Vagina (tissue), 2 donors: ENCODE measurements at regions not wholly inside any gene's neighbourhood (a gene's known extent, or its start where the extent isn't known, plus 50 kb on each side); places are given as distances from the start of the nearest gene placed in this dataset.

Experiments used
- DNase-seq, 2 donors: peaks; one replicate each; pipeline ENCODE4 v3.0.0-alpha.2; 2017; ENCODE audit errors: extremely low spot score in 2 of 2
- H3K27ac ChIP-seq: fragments of 200-600 bp; sonication (generic); one replicate; pipeline ENCODE4 v1.5.1; 2019
- H3K27me3 ChIP-seq: fragments of 200-600 bp; sonication (generic); one replicate; pipeline ENCODE4 v1.5.1; 2019
- H3K36me3 ChIP-seq, 2 donors: fragments of 200-600 bp; sonication (generic); one replicate each; pipeline ENCODE4 v1.5.1; 2017 to 2019
- H3K4me1 ChIP-seq: fragments of 200-600 bp; sonication (generic); one replicate; pipeline ENCODE4 v1.5.1; 2019
- H3K4me3 ChIP-seq, 2 donors: fragments of 200-600 bp; sonication (generic); 1 replicate in 1 of 2; 2 replicates in 1 of 2; pipeline ENCODE4 v1.5.1; 2016 to 2019
- H3K9me3 ChIP-seq: fragments of 200-600 bp; sonication (generic); one replicate; pipeline ENCODE4 v1.5.1; 2019
- POLR2A ChIP-seq, 2 donors: fragments of 450-650 bp; IDR thresholded peaks; one replicate each; pipeline ENCODE4 v1.6.1; 2017; ENCODE audit warnings: antibody characterized with exemption in 2 of 2, mild to moderate bottlenecking in 2 of 2, moderate library complexity in 2 of 2
- POLR2AphosphoS5 ChIP-seq, 2 donors: sonication (generic); formaldehyde crosslinking; IDR thresholded peaks; one replicate each; pipeline ENCODE4 v1.9.0; 2017; ENCODE audit warnings: antibody characterized with exemption in 2 of 2, mild to moderate bottlenecking in 2 of 2, low read depth in 1 of 2; ENCODE audit not compliant: insufficient read depth in 1 of 2
- intact Hi-C: fragments of 100-400 bp; cut with DNase I; formaldehyde crosslinking; loops from one replicate; pipeline ENCODE4 v1.15.1; 2023
- TF ChIP-seq, protein P1 (sequence below), 3 experiments: fragments of 450-650 bp in 2 of 3; fragments of 200-600 bp in 1 of 3; sonication (generic) in 1 of 3; IDR thresholded peaks; one replicate each; pipeline ENCODE4 v1.5.1; 2017 to 2019; ENCODE audit warnings: antibody characterized with exemption in 3 of 3, mild to moderate bottlenecking in 2 of 3, moderate library complexity in 2 of 3

DNA sequence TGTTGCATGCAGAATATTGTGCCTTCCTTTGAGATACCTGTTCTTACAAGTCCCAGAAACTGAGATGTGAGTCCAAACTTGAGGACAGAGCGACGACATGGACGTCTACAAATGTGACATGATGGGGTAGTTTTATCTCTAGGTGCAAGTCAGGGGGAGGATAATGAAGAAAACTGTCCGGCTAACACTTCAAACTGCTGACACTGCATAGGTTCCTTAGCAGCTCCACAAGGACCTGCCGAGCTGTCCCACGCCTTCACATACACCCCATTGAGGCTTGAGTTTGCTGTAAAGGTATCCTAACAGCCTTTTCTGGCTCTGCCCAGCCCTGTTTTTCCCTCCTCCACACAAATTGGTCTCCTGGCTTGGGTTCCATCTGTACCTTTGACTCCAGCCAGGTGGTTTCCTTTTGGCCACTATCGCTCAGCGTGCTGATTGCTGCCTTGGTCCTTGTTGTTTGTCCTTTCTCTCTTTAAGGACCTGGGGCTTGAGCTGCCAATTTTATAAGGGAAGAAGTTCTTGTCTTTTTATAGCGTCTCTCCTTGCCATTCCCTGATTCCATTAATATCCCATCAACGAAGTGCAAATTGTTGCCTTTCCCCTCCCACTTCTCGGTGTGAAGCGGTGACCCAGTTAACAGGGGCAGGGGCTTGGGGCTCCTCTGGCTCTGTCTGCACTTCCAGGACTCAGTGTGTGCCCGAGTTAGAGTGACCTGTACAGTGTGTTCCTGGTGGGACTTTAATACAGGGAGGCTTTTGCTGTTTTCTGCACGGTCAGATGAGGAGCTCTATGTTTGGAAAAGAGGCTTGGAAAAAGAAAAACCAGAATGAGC is 100.3 kb downstream of the PCSK1 start:
- H3K4me1 ChIP-seq = peaks cover 12% of the 10 kb centered on the region
- no peaks in the 10 kb centered on the region for H3K36me3 ChIP-seq
- no peaks in the 10 kb centered on the region for H3K27me3 ChIP-seq
- TF ChIP-seq POLR2AphosphoS5 (IDR thresholded peaks at IDR 0.05; ENCODE audit: insufficient read depth in 1 of 2, low read depth in 1 of 2) (no peak), POLR2A (IDR thresholded peaks at IDR 0.05) (no peak)
- TF ChIP-seq, protein P1, sequence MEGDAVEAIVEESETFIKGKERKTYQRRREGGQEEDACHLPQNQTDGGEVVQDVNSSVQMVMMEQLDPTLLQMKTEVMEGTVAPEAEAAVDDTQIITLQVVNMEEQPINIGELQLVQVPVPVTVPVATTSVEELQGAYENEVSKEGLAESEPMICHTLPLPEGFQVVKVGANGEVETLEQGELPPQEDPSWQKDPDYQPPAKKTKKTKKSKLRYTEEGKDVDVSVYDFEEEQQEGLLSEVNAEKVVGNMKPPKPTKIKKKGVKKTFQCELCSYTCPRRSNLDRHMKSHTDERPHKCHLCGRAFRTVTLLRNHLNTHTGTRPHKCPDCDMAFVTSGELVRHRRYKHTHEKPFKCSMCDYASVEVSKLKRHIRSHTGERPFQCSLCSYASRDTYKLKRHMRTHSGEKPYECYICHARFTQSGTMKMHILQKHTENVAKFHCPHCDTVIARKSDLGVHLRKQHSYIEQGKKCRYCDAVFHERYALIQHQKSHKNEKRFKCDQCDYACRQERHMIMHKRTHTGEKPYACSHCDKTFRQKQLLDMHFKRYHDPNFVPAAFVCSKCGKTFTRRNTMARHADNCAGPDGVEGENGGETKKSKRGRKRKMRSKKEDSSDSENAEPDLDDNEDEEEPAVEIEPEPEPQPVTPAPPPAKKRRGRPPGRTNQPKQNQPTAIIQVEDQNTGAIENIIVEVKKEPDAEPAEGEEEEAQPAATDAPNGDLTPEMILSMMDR (IDR thresholded peaks at IDR 0.05) = no peak
- H3K9me3 ChIP-seq = no peaks in the 10 kb centered on the region
- H3K4me3 ChIP-seq = no peak overlapping the region
- no peak for DNase-seq
- intact Hi-C loops = loop anchor here (10.0 kb wide), 1 partner anchor 368 kb away; the partner anchor contains the start of gene ELL2
- no peak overlapping the region for H3K27ac ChIP-seq

DNA sequence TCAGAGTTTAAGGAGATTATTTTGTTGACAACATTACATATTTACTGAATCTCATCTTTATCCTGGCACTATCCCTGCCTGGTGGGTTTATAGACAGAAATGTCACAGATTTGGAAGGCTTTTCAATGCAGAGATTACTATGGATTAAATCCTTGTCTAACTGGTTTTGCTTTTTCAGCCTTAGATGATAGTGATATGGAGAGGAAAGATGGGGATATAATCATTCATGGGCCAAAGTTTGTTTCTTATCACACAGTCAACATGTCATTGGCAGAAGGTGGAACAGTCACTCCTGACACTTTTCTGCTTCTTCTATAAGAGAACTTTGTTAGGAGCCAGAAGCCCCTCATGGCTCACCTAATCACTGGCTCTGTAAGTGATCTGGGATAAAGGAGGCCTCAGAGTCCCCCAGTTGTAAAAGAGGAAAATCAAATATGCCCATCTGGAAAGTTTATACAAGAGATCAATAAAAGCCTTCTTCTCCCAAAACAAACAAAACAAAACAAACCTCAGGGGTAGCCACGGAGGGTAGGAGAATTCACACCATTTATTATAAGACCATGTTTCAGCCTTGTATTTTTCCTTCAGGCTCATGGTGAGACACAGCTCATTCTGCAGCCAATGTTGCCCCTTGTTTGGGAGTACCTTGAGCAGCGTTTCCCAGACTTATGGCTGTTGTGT is 101.2 kb downstream of the PCSK1 start:
- no peak overlapping the region for H3K27ac ChIP-seq
- H3K4me1 ChIP-seq = peaks cover 12% of the 10 kb centered on the region
- H3K27me3 ChIP-seq = no peaks in the 10 kb centered on the region
- DNase-seq = no peak
- H3K36me3 ChIP-seq = no peaks in the 10 kb centered on the region
- H3K4me3 ChIP-seq = no peak overlapping the region
- no peaks in the 10 kb centered on the region for H3K9me3 ChIP-seq
- intact Hi-C loops = loop anchor here (10.0 kb wide), 1 partner anchor 367 kb away; the partner anchor contains the start of gene ELL2
- TF ChIP-seq, protein P1 (IDR thresholded peaks at IDR 0.05) = no peak
- TF ChIP-seq POLR2A (IDR thresholded peaks at IDR 0.05) (no peak), POLR2AphosphoS5 (IDR thresholded peaks at IDR 0.05; ENCODE audit: insufficient read depth in 1 of 2, low read depth in 1 of 2) (no peak)

DNA sequence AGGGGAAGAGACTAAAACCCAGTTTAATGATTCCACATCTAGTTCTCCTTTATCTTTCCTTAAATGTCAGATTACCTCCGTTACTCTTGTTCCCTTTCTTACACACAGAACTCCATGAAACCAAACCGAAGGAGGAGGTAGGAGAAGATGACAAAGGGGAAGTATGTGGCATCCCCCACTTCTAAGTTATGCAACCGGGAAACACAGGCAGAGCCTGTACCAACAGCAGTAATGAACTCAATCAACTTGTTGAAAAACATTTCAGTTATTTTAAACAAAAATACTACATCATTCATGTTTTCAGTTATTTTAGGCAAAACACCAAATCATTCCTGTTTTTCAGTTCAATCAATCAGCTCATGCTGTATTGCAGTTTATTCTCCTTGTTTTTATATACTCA is 101.8 kb downstream of the PCSK1 start:
- intact Hi-C loops = loop anchor here (10.0 kb wide), 1 partner anchor 366 kb away; the partner anchor contains the start of gene ELL2

DNA sequence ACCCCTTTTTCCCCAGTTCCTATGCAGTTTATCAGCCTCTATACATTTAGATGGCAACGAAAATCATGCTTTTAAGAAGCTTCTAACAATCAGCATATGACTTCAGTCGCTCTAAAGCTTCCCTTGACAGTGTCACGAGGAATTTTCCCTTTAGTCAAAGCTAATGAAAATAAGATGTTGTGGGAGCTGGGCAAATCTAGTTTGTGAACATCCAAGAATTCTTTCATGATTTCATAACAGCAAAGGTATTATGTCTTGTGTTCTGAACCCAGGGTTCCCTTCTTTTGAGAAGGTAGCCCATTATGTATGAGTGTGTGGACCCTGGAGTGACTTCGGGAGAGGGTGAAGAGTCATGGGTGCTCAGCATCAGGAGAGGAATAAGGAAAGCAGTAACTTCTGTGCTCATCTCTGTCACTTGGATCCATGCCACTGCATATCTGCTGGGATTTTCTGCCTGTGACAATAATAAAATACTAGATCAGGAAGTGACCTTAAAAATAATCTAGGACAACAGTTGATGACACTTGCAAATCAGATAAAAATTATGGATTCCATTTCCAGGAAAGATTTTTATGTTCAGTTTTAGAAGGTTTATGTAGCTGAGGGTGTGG is 102.4 kb downstream of the PCSK1 start:
- no peak overlapping the region for H3K27ac ChIP-seq
- H3K4me3 ChIP-seq = no peak overlapping the region
- intact Hi-C loops = loop anchor here (10.0 kb wide), 1 partner anchor 366 kb away; the partner anchor contains the start of gene ELL2
- H3K4me1 ChIP-seq = peaks cover 6% of the 10 kb centered on the region
- H3K36me3 ChIP-seq = no peaks in the 10 kb centered on the region
- no peaks in the 10 kb centered on the region for H3K9me3 ChIP-seq
- H3K27me3 ChIP-seq = no peaks in the 10 kb centered on the region
- no peak for DNase-seq
- TF ChIP-seq POLR2A (IDR thresholded peaks at IDR 0.05) = no peak
- TF ChIP-seq POLR2AphosphoS5 (IDR thresholded peaks at IDR 0.05; ENCODE audit: insufficient read depth in 1 of 2, low read depth in 1 of 2) = no peak
- TF ChIP-seq, protein P1 (IDR thresholded peaks at IDR 0.05) = no peak

More for the DNA sequence above, 101.8 kb downstream of the PCSK1 start:
- H3K4me3 ChIP-seq = no peak overlapping the region
- no peaks in the 10 kb centered on the region for H3K36me3 ChIP-seq
- H3K27me3 ChIP-seq = no peaks in the 10 kb centered on the region
- no peak for DNase-seq
- H3K4me1 ChIP-seq = peaks cover 10% of the 10 kb centered on the region
- H3K9me3 ChIP-seq = no peaks in the 10 kb centered on the region
- no peak overlapping the region for H3K27ac ChIP-seq
- TF ChIP-seq, protein P1 (IDR thresholded peaks at IDR 0.05) = no peak
- TF ChIP-seq POLR2AphosphoS5 (IDR thresholded peaks at IDR 0.05; ENCODE audit: insufficient read depth in 1 of 2, low read depth in 1 of 2) = no peak
